Keratinocyte (primary cell): ENCODE measurements at regions not wholly inside any gene's neighbourhood (a gene's known extent, or its start where the extent isn't known, plus 50 kb on each side); places are given as distances from the start of the nearest gene placed in this dataset.

Source experiments
- DNase-seq: peaks from one replicate; pipeline ENCODE4 v3.0.0-alpha.2; 2011; ENCODE audit warnings: low read depth, missing footprints, low spot score
- FAIRE-seq: peaks from 2 replicates; lab custom pipeline; 2011; peaks lifted over from hg19 to GRCh38; lab: Jason Lieb, UNC
- H2AFZ ChIP-seq: 2 replicates; pipeline ENCODE4 v1.6.0; 2012; ENCODE audit warnings: low read length, control low read depth, inconsistent platforms; ENCODE audit not compliant: control insufficient read depth
- H3K27ac ChIP-seq: 2 replicates; pipeline ENCODE4 v1.5.1; 2011; ENCODE audit warnings: low read length; ENCODE audit not compliant: control insufficient read depth, insufficient read depth
- H3K27me3 ChIP-seq: 3 replicates; pipeline ENCODE4 v1.6.0; 2011; ENCODE audit warnings: low read length; ENCODE audit not compliant: control insufficient read depth, insufficient read depth; ENCODE audit errors: extremely low read depth
- H3K36me3 ChIP-seq, 2 experiments: 2 replicates in 1 of 2; 3 replicates in 1 of 2; pipeline ENCODE4 v1.5.1; 2011; ENCODE audit warnings: low read length in 2 of 2, mild to moderate bottlenecking in 1 of 2; ENCODE audit not compliant: control insufficient read depth in 2 of 2, insufficient read depth in 2 of 2; ENCODE audit errors: extremely low read depth in 1 of 2
- H3K4me1 ChIP-seq: 3 replicates; pipeline ENCODE4 v1.5.1; 2011; ENCODE audit warnings: low read length; ENCODE audit not compliant: control insufficient read depth, insufficient read depth; ENCODE audit errors: extremely low read depth
- H3K4me2 ChIP-seq: 3 replicates; pipeline ENCODE4 v1.6.0; 2011; ENCODE audit warnings: low read depth, low read length; ENCODE audit not compliant: control insufficient read depth, insufficient read depth; ENCODE audit errors: extremely low read depth
- H3K4me3 ChIP-seq, 3 experiments: fragments of 200-600 bp in 1 of 3; sonication (generic) in 1 of 3; 2 replicates in 2 of 3; 3 replicates in 1 of 3; pipeline ENCODE4 v1.5.1; 2011 to 2016; ENCODE audit warnings: low read length in 3 of 3, mild to moderate bottlenecking in 3 of 3, control low read depth in 2 of 3, inconsistent platforms in 1 of 3, low read depth in 1 of 3, mixed read lengths in 1 of 3, mixed run types in 1 of 3, moderate library complexity in 1 of 3; ENCODE audit not compliant: control insufficient read depth in 2 of 3, insufficient read depth in 2 of 3; ENCODE audit errors: extremely low read depth in 1 of 3
- H3K79me2 ChIP-seq: 2 replicates; pipeline ENCODE4 v1.6.0; 2012; ENCODE audit warnings: low read length; ENCODE audit not compliant: control insufficient read depth, insufficient read depth
- H3K9ac ChIP-seq: 3 replicates; pipeline ENCODE4 v1.6.0; 2011; ENCODE audit warnings: low read length; ENCODE audit not compliant: control insufficient read depth, insufficient read depth; ENCODE audit errors: extremely low read depth
- H3K9me1 ChIP-seq: 3 replicates; pipeline ENCODE4 v1.6.0; 2011; ENCODE audit warnings: low read length; ENCODE audit not compliant: control insufficient read depth, insufficient read depth; ENCODE audit errors: extremely low read depth
- H3K9me3 ChIP-seq: 2 replicates; pipeline ENCODE4 v1.5.1; 2012; ENCODE audit warnings: low read depth, low read length; ENCODE audit not compliant: control insufficient read depth
- H4K20me1 ChIP-seq: 3 replicates; pipeline ENCODE4 v1.6.0; 2011; ENCODE audit warnings: low read length; ENCODE audit not compliant: control insufficient read depth, insufficient read depth; ENCODE audit errors: extremely low read depth
- EZH2 ChIP-seq: IDR thresholded peaks from one replicate; pipeline ENCODE4 v1.6.1; 2012; ENCODE audit warnings: inconsistent platforms, mild to moderate bottlenecking, low read length, moderate library complexity
- dilution Hi-C: fragments of 300-500 bp; cut with MboI; formaldehyde crosslinking; loops from one replicate; pipeline ENCODE4 v1.7.0; 2020; ENCODE audit warnings: low sequenced_read_pairs; ENCODE audit not compliant: extremely low pct_ligation_motif_present
- TF ChIP-seq, protein P1 (sequence below), 3 experiments: IDR thresholded peaks in 1 of 3; conservative IDR thresholded peaks in 1 of 3; optimal IDR thresholded peaks in 1 of 3; 2 replicates in 2 of 3; 3 replicates in 1 of 3; pipeline versions ENCODE3 to v1.5.1; 2011; ENCODE audit warnings: low read length in 3 of 3, mild to moderate bottlenecking in 3 of 3, moderate library complexity in 2 of 3, control low read depth in 1 of 3, inconsistent platforms in 1 of 3; ENCODE audit not compliant: insufficient read depth in 2 of 3; ENCODE audit errors: extremely low read depth in 1 of 3

GRCh38 chr14:40762685-40763084 lies 844.0 kb upstream of the LRFN5 start:
- Histone ChIP-seq H4K20me1 (no peaks in the 10 kb centered on the region), H3K9ac (no peak overlapping the region), H3K36me3 (no peaks in the 10 kb centered on the region), H3K4me1 (no peaks in the 10 kb centered on the region), H3K4me3 (no peak overlapping the region), H3K79me2 (no peaks in the 10 kb centered on the region), H3K9me1 (no peaks in the 10 kb centered on the region), H3K9me3 (no peaks in the 10 kb centered on the region), H3K27me3 (no peaks in the 10 kb centered on the region), H2AFZ (no peak overlapping the region), H3K27ac (no peak overlapping the region), H3K4me2 (no peak overlapping the region)
- TF ChIP-seq, protein P1, sequence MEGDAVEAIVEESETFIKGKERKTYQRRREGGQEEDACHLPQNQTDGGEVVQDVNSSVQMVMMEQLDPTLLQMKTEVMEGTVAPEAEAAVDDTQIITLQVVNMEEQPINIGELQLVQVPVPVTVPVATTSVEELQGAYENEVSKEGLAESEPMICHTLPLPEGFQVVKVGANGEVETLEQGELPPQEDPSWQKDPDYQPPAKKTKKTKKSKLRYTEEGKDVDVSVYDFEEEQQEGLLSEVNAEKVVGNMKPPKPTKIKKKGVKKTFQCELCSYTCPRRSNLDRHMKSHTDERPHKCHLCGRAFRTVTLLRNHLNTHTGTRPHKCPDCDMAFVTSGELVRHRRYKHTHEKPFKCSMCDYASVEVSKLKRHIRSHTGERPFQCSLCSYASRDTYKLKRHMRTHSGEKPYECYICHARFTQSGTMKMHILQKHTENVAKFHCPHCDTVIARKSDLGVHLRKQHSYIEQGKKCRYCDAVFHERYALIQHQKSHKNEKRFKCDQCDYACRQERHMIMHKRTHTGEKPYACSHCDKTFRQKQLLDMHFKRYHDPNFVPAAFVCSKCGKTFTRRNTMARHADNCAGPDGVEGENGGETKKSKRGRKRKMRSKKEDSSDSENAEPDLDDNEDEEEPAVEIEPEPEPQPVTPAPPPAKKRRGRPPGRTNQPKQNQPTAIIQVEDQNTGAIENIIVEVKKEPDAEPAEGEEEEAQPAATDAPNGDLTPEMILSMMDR (optimal IDR thresholded peaks at IDR 0.05 in 1 of 3, IDR thresholded peaks at IDR 0.05 in 1 of 3, conservative IDR thresholded peaks at IDR 0.05 in 1 of 3; ENCODE audit: extremely low read depth in 1 of 3, insufficient read depth in 2 of 3, low read length in 3 of 3) = no peak
- no peak for TF ChIP-seq EZH2
- no peak for FAIRE-seq
- dilution Hi-C loops = no loop called here
- no peak for DNase-seq

- Histone ChIP-seq H4K20me1 (no peaks in the 10 kb centered on the region), H3K4me1 (no peaks in the 10 kb centered on the region), H3K36me3 (no peaks in the 10 kb centered on the region), H3K9ac (no peak overlapping the region), H3K27ac (no peak overlapping the region), H3K9me1 (no peaks in the 10 kb centered on the region), H3K27me3 (no peaks in the 10 kb centered on the region), H3K79me2 (no peaks in the 10 kb centered on the region), H3K4me2 (no peak overlapping the region), H2AFZ (no peak overlapping the region), H3K4me3 (no peak overlapping the region), H3K9me3 (no peaks in the 10 kb centered on the region)
- no peak for DNase-seq
- dilution Hi-C loops = no loop called here
- no peak for FAIRE-seq
- TF ChIP-seq, protein P1 (optimal IDR thresholded peaks at IDR 0.05 in 1 of 3, IDR thresholded peaks at IDR 0.05 in 1 of 3, conservative IDR thresholded peaks at IDR 0.05 in 1 of 3; ENCODE audit: extremely low read depth in 1 of 3, insufficient read depth in 2 of 3, low read length in 3 of 3) = no peak
- no peak for TF ChIP-seq EZH2
Measured at GRCh38 chr14:40762177-40762576, 844.5 kb upstream of the LRFN5 start.
